HG03108 (cell line): ENCODE measurements at regions not wholly inside any gene's neighbourhood (a gene's known extent, or its start where the extent isn't known, plus 50 kb on each side); places are given as distances from the start of the nearest gene placed in this dataset.
"Not testable (repeated sequence)": the region's sequence is repeated elsewhere in the genome, so short reads cannot be mapped to it uniquely, and the experiment has no call there.

Experiments
- ATAC-seq: cut with Tn5 transposase; IDR thresholded peaks from one replicate; pipeline ENCODE4 v1.9.1; 2021; ENCODE audit warnings: moderate library complexity; ENCODE audit not compliant: unreplicated experiment

DNA sequence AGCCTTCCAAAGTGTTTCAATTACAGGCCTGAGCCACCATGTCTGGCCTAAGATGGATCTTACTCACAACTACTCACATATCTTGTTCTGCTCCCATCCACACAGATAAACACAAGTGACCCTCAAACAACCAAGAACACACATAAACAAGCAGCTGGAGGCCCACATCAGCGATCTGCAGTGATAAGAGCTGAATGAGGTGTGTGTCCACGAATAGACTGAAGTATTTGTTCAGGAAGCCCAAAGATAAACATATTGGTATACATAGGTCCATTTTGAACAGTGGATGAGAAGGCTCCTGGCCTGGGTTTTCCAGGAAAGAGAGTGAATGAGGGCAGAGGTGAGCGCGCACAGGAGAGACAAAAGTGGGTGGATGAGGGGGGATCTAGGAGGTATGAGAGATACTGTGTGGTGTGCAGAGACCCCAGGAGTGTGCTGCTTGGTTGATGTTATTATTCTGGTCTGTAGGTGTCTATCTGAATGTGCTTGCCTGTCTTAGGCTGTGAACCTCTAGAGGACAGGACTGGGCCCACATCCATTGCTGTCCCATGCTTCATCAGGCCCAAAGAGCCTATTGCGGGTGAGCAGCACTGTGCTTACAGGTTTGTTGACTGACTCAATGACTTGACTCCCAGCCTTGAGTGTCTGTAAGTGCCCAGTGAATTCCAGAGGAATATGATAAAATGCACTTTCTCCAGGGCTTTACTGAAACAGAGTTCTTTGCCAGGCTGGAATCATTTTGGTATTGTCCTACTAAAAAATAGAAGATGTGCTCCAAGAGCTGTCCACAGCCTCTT is 79.9 kb upstream of the ATP1A1 start:
- no peak for ATAC-seq

DNA sequence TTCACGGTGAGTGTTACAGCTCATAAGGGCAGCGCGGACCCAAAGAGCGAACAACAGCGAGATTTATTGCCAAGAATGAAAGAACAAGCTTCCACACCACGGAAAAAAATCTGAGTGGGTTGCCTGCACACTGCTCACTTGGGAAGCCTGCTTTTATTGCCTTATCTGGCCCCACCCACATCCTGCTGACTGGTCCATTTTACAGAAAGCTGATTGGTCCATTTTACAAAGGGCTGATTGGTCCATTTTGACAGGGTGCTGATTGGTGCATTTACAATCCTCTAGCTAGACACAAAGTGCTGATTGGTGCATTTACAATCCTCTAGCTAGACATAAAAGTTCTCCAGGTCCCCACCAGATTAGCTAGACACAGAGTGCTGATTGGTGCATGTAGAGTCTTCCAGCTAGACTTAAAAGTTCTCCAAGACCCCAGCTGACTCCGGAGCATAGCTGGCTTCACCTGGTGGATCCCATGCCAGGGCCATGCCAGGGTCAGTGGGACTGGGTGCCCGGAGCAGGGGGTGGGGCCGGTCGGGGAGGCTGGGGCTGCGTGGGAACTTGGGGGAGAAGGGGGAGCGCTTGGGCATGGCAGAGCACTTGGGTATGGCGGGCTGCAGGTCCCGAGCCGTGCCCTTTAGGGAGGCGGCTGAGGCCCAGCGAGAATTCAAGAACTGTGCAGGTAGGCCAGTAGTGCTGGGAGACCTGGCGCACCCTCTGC is 75.4 kb upstream of the ATP1A1 start:
- ATAC-seq = no peak

DNA sequence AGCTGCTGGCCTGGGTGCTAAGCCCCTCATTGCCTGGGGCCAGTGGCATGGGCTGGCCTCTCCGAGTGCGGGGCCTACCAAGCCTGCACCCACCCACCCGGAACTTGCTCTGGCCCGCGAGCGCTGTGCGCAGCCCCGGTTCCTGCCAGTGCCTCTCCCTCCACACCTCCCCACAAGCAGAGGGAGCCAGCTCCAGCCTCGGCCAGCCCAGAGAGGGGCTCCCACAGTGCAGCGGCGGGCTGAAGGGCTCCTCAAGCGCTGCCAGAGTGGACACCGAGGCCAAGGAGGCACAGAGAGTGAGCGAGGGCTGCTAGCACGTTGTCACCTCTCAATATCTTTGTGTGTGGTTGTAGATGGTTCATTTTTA is 74.8 kb upstream of the ATP1A1 start:
- not testable (repeated sequence) for ATAC-seq

DNA sequence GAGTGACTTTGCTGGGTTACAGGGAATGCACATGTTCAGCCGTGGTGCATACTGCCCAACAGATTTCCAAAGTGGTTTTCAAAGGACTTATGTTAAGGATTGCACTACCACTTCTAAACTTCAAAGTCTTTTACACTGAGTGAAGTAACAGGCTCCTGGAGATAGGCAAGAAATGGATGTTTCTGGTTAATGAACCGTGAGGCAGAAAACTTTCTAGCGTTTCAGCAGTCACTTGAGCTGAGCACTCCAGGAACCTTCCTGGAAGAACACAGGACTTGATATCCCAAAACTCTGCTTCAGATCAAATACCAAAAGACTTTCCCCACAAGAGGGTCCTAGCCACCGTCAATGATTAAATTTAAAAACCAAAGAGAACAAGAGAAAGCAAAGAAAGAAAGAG is 74.3 kb upstream of the ATP1A1 start:
- no peak for ATAC-seq

DNA sequence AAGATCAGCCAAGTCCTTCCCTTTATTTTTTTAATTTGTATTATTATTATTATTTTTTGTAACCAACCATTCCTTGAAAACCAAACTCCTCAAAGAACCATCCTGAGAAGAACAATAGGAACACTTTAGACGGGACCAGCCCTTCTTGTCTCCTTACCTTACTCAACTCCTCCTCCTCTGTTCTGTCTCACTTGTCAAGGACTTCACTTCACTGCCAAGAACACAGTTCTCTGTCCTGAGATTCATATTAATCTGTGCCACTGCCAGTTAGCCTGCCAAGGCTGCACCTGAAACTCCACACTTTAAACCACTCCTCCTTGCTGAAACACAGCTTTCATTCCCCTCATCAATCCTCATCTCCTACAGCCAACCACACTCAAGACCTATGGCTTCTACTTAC is 73.8 kb upstream of the ATP1A1 start:
- ATAC-seq = no peak

DNA sequence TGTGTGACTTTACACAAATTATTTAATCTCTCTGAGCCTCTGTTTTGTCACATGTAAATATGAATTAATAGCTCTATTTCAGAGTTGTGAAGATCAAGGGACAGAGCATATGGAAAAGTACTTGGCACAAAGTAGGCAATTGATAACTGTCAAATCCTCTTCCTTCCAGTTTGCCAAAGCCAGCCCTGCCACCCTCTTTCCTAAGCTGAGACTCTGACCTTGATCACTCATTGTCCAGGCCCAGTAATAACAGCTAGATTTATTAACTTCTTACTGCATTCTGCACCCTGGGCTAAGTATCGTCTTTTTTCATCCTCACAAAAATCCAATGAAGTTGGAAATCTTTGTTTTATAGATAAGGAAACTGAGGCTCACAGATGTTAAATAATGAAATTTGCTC is 70.8 kb upstream of the ATP1A1 start:
- no peak for ATAC-seq

DNA sequence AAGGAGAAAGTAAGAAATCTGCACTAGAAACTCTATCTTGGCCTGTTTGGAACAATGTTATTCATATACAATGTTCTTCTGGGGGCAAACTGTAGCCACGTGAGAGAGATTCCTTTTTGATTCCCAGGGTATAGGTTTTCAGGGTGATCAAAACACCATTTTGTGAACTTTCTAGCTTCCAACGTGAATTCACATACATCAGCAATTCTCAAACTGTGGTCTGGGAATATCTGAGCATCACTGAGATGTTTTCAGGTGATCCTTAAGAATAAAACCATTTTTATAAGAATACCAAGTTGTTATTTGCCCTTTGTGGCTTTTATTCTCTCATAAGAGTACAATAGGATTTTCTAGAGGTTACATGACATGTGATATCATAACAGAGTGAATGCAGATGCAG is 66.9 kb upstream of the ATP1A1 start:
- ATAC-seq = no peak

DNA sequence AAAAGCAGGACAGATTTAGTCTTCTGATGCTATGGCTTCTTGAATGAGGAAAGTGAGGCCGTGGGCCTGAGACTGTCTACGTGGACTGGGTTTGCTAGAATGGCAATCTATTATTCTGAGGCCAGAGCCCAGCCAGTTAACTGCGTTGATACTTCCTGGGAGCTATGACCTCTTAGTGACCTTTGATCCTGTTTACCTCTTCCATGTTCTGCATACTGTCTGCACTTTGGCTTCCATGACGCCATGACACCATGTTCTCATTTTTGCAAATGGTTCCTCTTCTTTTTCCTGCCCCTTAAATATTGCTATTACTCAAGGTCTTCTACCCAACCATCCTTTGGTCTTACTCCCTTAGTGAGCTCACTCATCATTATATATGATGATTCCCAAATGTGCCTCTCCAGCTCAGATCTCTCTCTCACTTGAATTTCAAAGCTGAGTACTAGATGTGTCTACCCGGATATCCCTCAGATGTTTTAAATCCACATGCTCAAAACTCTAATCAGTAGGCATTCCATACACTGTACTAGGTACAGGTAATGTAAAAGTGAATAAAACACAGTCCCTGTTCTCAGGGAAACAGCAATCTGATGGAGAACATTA is 66.1 kb upstream of the ATP1A1 start:
- no peak for ATAC-seq

DNA sequence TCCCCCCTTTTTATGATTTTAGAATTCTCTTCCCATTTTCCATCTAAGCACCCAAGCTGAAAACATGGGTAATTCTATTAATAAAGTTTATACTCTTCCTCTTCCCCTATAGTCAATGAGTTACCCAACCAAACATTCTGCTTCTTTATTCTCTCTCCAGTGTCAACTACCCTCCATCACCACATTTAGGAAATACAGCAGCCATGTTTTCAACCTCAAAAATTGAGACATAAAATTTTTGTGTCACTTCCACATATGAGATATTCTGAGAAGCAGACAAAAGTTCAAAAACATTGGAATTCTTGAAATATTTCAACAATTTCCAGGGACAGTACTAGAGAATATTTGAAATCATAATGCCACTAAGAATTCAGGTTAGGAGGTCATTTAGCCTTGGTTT is 64.8 kb upstream of the ATP1A1 start:
- no peak for ATAC-seq

DNA sequence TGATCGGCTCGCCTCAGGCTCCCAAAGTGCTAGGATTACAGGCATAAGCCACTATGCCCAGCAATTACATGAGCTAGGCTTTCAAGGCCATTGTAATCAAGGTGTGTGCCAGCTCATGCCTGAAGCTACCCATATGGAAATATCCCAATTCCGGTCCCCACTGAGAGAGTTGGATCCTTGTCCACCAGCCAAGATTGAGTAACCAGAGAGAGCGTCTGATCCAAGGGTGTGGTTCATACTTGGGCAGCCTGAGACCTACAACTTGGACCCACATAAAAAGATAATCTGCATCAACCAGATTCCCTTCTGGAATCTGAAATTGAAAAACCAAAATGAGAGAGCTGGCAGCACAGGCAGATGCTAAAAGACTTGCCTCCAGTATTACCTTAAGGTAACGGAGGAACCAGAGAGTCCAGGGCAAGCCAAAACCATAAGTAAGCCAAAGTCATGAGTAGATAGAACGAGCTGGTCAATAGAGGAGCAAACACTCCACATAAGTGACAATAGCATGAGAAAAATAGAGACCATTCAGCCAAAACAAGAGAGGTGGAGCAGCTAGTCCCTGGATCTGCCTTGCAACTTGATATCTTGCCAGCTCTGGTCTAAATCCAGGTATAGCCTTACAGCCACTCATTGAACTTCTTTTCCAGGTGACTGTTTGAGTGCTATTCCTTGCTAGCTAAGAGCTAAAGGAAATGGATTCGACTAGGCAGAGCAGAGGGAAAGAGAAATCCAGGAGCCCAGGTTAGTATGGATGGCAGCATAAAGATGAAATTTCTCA is 63.8 kb upstream of the ATP1A1 start:
- no peak for ATAC-seq

DNA sequence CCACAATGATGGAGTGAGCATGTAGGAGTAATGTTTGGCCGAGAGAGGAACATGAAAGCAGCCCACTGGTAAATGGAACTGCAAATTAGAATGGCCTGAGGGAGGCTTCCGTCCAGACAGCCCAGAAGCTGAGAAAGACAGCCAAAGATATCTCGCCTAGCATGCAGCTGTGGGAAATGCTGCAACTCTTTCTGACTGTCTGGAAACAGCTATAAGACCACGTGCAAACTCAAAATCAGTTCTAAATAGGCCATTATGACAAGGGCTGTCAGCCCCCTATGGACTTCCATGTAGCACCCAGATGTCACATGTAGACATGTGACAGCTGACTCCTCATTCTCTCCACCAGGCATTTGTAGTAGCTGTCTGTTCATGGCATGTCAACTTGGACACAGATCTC is 62.9 kb upstream of the ATP1A1 start:
- ATAC-seq = no peak

DNA sequence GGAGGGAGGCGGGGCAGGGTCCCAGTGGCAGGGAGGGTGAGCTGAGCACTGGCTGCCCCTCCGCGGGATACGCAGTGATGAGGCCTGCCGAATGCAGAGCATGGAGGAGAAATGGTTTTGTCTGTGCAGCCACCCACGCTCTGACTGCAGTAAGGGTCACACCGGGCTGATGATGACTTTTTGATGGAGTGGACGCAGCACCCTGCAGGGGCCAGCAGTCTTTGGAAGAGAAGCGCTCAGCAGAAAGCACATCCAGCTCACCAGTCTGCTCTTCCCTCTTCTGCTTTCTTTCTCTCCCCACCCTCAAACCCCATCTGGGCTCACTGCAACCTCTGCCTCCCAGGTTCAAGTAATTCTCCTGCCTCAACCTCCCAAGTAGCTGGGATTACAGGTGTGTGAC is 61.9 kb upstream of the ATP1A1 start:
- no peak for ATAC-seq

DNA sequence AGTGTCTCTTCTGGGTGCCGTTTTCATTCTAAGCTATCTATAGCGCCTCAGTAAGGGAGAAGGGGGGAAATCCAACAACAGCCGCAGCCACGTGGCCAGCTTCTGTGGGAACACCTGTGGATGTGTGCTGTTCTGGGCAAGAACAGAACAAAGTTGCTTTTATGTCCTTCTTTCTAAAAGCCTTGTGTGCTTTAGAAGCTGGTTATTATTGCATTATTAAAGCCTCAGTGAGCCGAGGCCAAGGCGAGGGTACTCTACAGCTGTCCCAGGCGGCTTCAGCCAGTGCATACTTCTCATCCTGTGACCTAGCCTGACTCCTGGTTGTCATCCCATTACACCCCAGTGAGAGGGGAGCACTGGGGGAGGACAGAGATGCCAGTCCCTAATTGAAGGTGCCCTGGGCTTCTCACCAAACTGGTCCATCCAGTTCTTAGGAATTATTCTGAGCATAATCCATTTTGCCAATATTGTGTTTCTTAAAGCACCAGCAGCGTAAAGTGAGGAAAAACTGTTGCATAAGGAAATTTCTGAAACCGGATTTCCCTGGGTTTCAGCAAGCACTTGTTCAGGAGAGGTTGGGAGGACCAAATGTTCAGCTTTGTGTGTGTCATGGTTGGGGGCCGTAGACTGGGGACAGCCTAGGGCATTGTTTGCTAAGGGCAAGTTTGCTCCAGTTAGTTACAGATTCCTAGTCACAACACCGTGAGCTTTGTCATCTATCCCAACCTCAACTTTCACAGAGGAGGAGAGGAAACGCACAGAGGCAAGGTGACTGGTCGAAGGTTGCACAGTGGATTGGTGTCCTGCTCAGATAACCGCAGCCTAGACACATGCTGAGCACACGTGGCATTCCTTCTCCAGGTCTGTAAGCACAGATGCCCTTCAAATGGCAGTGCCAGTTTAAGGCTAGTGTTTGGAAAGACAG is 61.0 kb upstream of the ATP1A1 start:
- ATAC-seq = no peak

DNA sequence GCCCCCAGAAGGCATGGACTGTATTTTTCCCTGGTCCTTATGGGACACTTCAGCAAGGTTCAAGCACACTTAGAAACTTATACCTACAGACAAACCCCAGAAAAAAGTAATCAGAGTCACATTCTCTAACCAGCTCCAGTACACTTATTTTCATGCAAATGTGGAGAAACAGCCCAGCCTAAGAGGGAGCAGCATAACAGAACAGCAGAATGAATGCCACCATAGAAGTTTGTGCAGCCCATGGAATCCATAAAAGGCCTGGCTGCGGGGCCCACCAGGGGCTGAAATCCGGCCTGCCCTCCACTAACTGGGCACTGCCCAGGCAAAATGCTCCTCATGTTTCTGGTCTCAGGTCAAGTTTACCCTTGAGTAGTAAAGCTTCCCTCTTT is 60.4 kb upstream of the ATP1A1 start:
- ATAC-seq = no peak

DNA sequence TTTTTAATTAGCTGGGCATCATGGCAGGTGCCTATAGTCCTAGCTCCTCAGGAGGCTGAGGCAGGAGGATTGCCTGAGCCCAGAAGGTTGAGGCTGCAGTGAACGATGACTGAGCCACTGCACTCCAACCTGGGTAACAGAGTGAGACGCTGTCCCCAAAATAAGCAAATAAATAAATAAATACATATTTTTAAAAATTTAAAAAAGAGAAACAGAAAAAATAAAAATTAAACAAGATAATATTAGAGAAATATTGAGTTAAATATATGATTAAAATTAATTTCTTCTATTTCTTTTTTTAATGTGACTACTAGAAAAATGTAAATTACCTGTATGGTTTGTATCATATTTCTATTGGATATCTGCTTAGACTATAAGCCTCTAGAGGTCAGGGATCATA is 59.3 kb upstream of the ATP1A1 start:
- no peak for ATAC-seq

DNA sequence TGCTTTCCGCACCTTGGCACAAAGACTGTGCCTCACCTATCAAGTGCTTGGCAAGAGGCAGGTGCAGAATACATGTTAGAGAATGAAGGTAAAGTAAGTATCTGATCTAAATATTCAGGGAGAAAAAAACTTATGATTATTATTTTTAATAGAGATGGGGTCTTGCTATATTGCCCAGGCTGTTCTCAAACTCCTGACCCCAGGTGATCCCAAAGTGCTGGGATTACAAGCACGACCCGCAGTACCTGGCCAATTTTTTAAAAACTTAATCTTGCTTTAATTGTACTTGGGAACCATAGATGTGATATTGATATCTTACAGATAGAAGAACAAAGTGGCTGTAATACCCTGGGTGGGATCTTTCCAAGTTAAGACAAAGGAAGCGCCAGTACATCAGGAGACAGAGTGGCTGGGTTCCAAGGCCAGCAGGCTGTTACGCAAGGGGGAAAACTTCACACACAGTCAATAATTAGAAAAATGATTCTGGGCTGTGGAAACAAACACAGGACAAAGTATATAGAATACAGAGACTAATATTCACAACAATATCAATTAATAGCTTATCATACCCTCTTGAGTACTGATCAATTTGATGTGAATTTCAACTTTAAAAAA is 58.6 kb upstream of the ATP1A1 start:
- no peak for ATAC-seq

DNA sequence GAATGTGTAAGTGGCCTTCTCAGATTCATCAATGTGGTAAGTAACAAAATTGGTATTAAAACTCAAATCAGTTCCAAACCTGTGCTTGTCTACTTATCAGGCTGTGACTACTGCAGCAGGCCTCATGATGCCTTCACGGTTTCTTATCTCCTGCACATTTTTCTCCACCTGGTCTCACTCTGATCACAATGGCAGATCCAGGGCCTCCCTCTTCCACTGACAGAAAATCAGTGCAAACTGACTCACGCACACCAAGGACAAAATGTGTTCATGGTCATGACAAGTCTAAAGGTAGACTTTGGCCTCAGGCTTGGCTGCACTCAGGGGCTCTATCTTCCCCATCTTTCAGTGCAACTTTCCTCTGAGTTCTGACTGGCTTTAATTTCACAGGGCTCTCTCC is 56.7 kb upstream of the ATP1A1 start:
- ATAC-seq = no peak

DNA sequence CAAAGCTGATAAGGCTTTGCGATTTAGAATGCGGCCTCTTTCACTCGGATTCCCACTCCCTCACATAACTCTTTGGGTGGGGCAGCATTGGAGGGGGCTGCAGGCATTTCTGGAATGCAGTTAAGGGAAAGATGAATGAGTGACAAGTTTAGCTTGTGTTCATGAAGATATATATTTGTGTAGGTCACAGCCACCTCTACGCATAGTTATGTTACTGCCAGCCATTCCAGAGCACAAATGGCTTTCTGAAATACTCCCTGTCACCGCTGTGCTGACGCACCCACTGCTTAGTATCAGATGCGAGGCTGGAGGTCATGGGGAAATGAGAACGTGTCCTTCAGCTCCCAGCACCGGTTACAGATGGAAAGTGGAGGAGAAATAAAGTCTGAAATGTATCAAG is 54.1 kb upstream of the ATP1A1 start:
- no peak for ATAC-seq

DNA sequence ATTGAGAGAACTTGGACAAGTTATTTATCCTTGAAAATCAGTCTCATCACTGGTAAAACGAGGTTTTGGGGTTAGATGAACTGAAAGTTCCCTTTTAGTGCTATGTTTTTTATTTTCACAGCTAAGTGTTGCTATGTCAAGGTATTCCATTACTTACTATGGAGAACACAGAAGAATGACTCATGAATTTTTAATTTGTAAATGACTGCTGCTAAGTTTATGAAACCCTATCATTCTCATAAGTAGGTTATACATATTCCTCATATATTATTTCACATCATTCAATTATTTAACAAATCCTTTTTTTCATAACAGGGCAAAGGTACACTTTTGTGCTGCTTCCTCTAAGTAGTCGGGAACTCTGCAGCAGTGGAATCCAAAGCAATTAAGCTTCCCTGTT is 52.2 kb upstream of the ATP1A1 start:
- ATAC-seq = no peak

DNA sequence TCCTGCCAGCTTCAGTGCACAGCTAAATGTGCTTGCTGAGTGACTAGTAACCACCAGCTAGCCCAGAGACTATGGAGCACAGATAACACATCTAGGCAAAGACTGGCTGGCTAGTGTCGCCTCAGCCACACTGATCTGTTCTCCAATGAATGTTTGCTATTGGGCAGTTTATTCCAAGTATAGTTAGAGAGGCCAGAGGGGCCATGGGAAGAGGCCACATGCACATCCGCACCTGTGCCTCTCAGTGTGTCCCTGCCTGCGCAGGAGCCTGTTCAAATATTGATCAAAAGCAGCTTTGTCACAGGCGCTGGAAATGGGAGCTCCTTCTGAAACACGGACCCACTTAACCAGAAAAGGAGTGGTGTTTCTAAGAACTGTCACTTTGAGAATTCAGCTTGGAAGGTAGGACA is 51.3 kb upstream of the ATP1A1 start:
- ATAC-seq = no peak
